HCT116 (cell line): ENCODE measurements at regions not wholly inside any gene's neighbourhood (a gene's known extent, or its start where the extent isn't known, plus 50 kb on each side); places are given as distances from the start of the nearest gene placed in this dataset.

Experiments
- CEBPB ChIP-seq: IDR thresholded peaks from 2 replicates; pipeline ENCODE4 v1.6.1; 2012; ENCODE audit warnings: low read depth
- JUND ChIP-seq: IDR thresholded peaks from 2 replicates; pipeline ENCODE4 v1.6.1; 2012
- POLR2A ChIP-seq: IDR thresholded peaks from 2 replicates; pipeline ENCODE4 v1.7.0; 2011; ENCODE audit warnings: borderline replicate concordance; ENCODE audit not compliant: insufficient read depth, insufficient read length; ENCODE audit errors: extremely low read depth
- POLR2AphosphoS5 ChIP-seq: IDR thresholded peaks from 2 replicates; pipeline ENCODE4 v1.6.1; 2011; ENCODE audit warnings: mild to moderate bottlenecking, low read depth, low read length, moderate library complexity
- SIN3A ChIP-seq: IDR thresholded peaks from 2 replicates; pipeline ENCODE4 v1.6.1; 2012; ENCODE audit warnings: low read depth
- TCF7L2 ChIP-seq: IDR thresholded peaks from 2 replicates; pipeline ENCODE4 v1.7.0; 2011; ENCODE audit warnings: borderline replicate concordance, inconsistent platforms; ENCODE audit not compliant: insufficient read depth, insufficient read length; ENCODE audit errors: extremely low read depth
- TF ChIP-seq, protein P1 (sequence below): IDR thresholded peaks from 2 replicates; pipeline ENCODE4 v1.6.1; 2012; ENCODE audit warnings: low read depth
- TF ChIP-seq, protein P2 (sequence below), 3 experiments: fragments of 200-600 bp in 1 of 3; sonication (generic) in 1 of 3; IDR thresholded peaks in 2 of 3; conservative IDR thresholded peaks in 1 of 3; 2 replicates each; pipeline ENCODE4 v1.5.1; 2012 to 2017; ENCODE audit warnings: low read depth in 2 of 3, low read length in 2 of 3, antibody characterized with exemption in 1 of 3, borderline replicate concordance in 1 of 3, control low read depth in 1 of 3, mild to moderate bottlenecking in 1 of 3, mixed read lengths in 1 of 3, mixed run types in 1 of 3, moderate library complexity in 1 of 3; ENCODE audit not compliant: insufficient read depth in 1 of 3

DNA sequence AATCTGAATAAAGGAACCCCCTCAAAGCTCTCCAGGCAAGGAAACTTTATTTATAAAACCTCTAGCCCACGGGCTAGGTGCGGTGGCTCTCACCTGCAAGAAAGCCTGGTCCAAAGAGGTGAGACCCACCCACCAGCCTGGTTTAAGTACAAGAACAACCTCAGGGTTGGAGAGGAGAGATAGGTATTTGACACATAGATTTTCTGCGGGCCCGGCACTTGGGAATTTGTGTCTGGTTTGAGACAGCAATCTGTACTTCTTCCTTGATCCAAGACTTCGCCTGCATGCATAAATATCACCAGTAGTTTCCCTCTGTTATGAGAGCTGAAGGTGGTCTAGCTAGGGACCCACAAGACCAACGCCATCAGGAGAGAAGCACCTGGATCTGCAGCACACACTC is 73.2 kb upstream of the CAPRIN1 start:
- TF ChIP-seq, protein P1, sequence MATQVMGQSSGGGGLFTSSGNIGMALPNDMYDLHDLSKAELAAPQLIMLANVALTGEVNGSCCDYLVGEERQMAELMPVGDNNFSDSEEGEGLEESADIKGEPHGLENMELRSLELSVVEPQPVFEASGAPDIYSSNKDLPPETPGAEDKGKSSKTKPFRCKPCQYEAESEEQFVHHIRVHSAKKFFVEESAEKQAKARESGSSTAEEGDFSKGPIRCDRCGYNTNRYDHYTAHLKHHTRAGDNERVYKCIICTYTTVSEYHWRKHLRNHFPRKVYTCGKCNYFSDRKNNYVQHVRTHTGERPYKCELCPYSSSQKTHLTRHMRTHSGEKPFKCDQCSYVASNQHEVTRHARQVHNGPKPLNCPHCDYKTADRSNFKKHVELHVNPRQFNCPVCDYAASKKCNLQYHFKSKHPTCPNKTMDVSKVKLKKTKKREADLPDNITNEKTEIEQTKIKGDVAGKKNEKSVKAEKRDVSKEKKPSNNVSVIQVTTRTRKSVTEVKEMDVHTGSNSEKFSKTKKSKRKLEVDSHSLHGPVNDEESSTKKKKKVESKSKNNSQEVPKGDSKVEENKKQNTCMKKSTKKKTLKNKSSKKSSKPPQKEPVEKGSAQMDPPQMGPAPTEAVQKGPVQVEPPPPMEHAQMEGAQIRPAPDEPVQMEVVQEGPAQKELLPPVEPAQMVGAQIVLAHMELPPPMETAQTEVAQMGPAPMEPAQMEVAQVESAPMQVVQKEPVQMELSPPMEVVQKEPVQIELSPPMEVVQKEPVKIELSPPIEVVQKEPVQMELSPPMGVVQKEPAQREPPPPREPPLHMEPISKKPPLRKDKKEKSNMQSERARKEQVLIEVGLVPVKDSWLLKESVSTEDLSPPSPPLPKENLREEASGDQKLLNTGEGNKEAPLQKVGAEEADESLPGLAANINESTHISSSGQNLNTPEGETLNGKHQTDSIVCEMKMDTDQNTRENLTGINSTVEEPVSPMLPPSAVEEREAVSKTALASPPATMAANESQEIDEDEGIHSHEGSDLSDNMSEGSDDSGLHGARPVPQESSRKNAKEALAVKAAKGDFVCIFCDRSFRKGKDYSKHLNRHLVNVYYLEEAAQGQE = no peak
- TF ChIP-seq POLR2AphosphoS5 = no peak
- TF ChIP-seq, protein P2, sequence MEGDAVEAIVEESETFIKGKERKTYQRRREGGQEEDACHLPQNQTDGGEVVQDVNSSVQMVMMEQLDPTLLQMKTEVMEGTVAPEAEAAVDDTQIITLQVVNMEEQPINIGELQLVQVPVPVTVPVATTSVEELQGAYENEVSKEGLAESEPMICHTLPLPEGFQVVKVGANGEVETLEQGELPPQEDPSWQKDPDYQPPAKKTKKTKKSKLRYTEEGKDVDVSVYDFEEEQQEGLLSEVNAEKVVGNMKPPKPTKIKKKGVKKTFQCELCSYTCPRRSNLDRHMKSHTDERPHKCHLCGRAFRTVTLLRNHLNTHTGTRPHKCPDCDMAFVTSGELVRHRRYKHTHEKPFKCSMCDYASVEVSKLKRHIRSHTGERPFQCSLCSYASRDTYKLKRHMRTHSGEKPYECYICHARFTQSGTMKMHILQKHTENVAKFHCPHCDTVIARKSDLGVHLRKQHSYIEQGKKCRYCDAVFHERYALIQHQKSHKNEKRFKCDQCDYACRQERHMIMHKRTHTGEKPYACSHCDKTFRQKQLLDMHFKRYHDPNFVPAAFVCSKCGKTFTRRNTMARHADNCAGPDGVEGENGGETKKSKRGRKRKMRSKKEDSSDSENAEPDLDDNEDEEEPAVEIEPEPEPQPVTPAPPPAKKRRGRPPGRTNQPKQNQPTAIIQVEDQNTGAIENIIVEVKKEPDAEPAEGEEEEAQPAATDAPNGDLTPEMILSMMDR (IDR thresholded peaks at IDR 0.05 in 2 of 3, conservative IDR thresholded peaks at IDR 0.05 in 1 of 3; ENCODE audit: borderline replicate concordance in 1 of 3, insufficient read depth in 1 of 3, low read depth in 2 of 3, low read length in 2 of 3) = no peak
- no peak for TF ChIP-seq POLR2A
- TF ChIP-seq JUND = no peak
- no peak for TF ChIP-seq SIN3A
- no peak for TF ChIP-seq TCF7L2
- no peak for TF ChIP-seq CEBPB
